Sciatic nerve (tissue), 2 donors: ENCODE measurements at regions not wholly inside any gene's neighbourhood (a gene's known extent, or its start where the extent isn't known, plus 50 kb on each side); places are given as distances from the start of the nearest gene placed in this dataset.

Experiments
- ATAC-seq: fragments of 200-7000 bp; cut with Tn5 transposase; one replicate; pipeline ENCODE4 v1.9.1; 2020; ENCODE audit warnings: mild to moderate bottlenecking, moderate library complexity
- DNase-seq: peaks from one replicate; pipeline ENCODE4 v3.0.0-alpha.2; 2020; ENCODE audit warnings: low spot score
- intact Hi-C: fragments of 100-400 bp; cut with DNase I; formaldehyde crosslinking; loops from one replicate; pipeline ENCODE4 v1.14.2; 2022
- donor health status: DM: no; HTN: no; CAD: no.
- donor health status: DM: no; HTN: no; CAD: no.

- ATAC-seq (no peak), DNase-seq (no peak)
- intact Hi-C loops = no loop called here
Measured at GRCh38 chr1:164480285-164480907, 78.6 kb upstream of the PBX1 start.

- intact Hi-C loops = no loop called here
- DNase-seq (no peak), ATAC-seq (no peak)
Measured at GRCh38 chr1:164495905-164496304, 63.1 kb upstream of the PBX1 start.

- intact Hi-C loops = no loop called here
- no peak for DNase-seq
- ATAC-seq = no peak
Measured at GRCh38 chr1:164498792-164499191, 60.2 kb upstream of the PBX1 start.

GRCh38 chr1:164504749-164505148, 54.2 kb upstream of the PBX1 start:
- intact Hi-C loops = no loop called here
- no peak for DNase-seq
- ATAC-seq = no peak
